Stomach (tissue), 8 donors: ENCODE measurements at regions not wholly inside any gene's neighbourhood (a gene's known extent, or its start where the extent isn't known, plus 50 kb on each side); places are given as distances from the start of the nearest gene placed in this dataset.

Source experiments
- DNase-seq, 2 donors: peaks; one replicate each; pipeline versions ENCODE4 v3.0.0 to v3.0.0-alpha.2; 2013 to 2019
- H3K27ac ChIP-seq, 5 donors: fragments of 200-600 bp in 4 of 5; sonication (generic) in 4 of 5; one replicate each; pipeline ENCODE4 v1.5.1; 2013 to 2019; ENCODE audit warnings: mild to moderate bottlenecking in 1 of 5, moderate library complexity in 1 of 5
- H3K27me3 ChIP-seq, 3 donors: fragments of 200-600 bp; sonication (generic); one replicate each; pipeline ENCODE4 v1.5.1; 2017 to 2019; ENCODE audit warnings: mixed run types in 1 of 3
- H3K36me3 ChIP-seq, 4 donors: fragments of 200-600 bp; sonication (generic); 1 replicate in 3 of 4; 2 replicates in 1 of 4; pipeline ENCODE4 v1.5.1; 2016 to 2019
- H3K4me1 ChIP-seq, 4 donors: fragments of 200-600 bp; sonication (generic); one replicate each; pipeline ENCODE4 v1.5.1; 2016 to 2019
- H3K4me3 ChIP-seq, 4 donors: fragments of 200-600 bp; sonication (generic) in 3 of 4; one replicate each; pipeline ENCODE4 v1.5.1; 2016 to 2019; ENCODE audit warnings: mild to moderate bottlenecking in 1 of 4
- H3K9me3 ChIP-seq, 4 donors: fragments of 200-600 bp; sonication (generic); one replicate each; pipeline ENCODE4 v1.5.1; 2016 to 2019
- CTCF ChIP-seq, 7 experiments: fragments of 450-650 bp in 4 of 7; fragments of 200-600 bp in 3 of 7; sonication (generic) in 3 of 7; IDR thresholded peaks; one replicate each; pipeline ENCODE4 v1.5.1; 2016 to 2019; ENCODE audit warnings: antibody characterized with exemption in 7 of 7, control low read depth in 2 of 7, mild to moderate bottlenecking in 1 of 7
- EP300 ChIP-seq: sonication (generic); formaldehyde crosslinking; IDR thresholded peaks from one replicate; pipeline ENCODE4 v1.6.1; 2017; ENCODE audit warnings: antibody characterized with exemption
- POLR2A ChIP-seq, 4 donors: fragments of 450-650 bp; IDR thresholded peaks; one replicate each; pipeline ENCODE4 v1.6.1; 2016; ENCODE audit warnings: antibody characterized with exemption in 4 of 4, control low read depth in 2 of 4, mild to moderate bottlenecking in 1 of 4, moderate library complexity in 1 of 4
- POLR2AphosphoS5 ChIP-seq, 3 donors: sonication (generic); formaldehyde crosslinking; IDR thresholded peaks; one replicate each; pipeline ENCODE4 v1.6.1; 2016; ENCODE audit warnings: antibody characterized with exemption in 3 of 3
- WGBS, 5 donors: extraction: QIAGEN DNeasy Blood & Tissue Kit in 3 of 5; methylation state at CpG; one replicate each; pipeline versions ENCODE4 v1.1.5 to v1.1.7; 2013 to 2018; 5-methylcytosine and 5-hydroxymethylcytosine counted together
- intact Hi-C: fragments of 100-400 bp; cut with DNase I; formaldehyde crosslinking; loops from one replicate; pipeline ENCODE4 v1.15.1; 2023; ENCODE audit warnings: low total_unique reads
- donor health status: healthy with polysubstance abuse.
- donor health status: Bipolar disorder and iron deficiency.
- donor health status: healthy.

GRCh38 chr5:102595332-102595731 is 96.5 kb upstream of the SLCO6A1 start:
- no peaks in the 10 kb centered on the region for H3K4me1 ChIP-seq
- no peaks in the 10 kb centered on the region for H3K9me3 ChIP-seq
- intact Hi-C loops: no loop called here
- DNase-seq: no peak
- no peak overlapping the region for H3K27ac ChIP-seq
- H3K4me3 ChIP-seq: no peak overlapping the region
- H3K27me3 ChIP-seq: no peaks in the 10 kb centered on the region
- TF ChIP-seq POLR2A (IDR thresholded peaks at IDR 0.05) (no peak), CTCF (IDR thresholded peaks at IDR 0.05) (no peak), EP300 (no peak), POLR2AphosphoS5 (IDR thresholded peaks at IDR 0.05) (no peak)
- H3K36me3 ChIP-seq: no peaks in the 10 kb centered on the region

- DNase-seq: no peak
- no peak for TF ChIP-seq CTCF (IDR thresholded peaks at IDR 0.05)
- no peak for TF ChIP-seq EP300
- TF ChIP-seq POLR2A (IDR thresholded peaks at IDR 0.05): no peak
- TF ChIP-seq POLR2AphosphoS5 (IDR thresholded peaks at IDR 0.05): no peak
- H3K4me3 ChIP-seq: no peak overlapping the region
- WGBS, 5 donors: 56 to 75% (median 68%) methylated on average over 3 of the region's 3 CpGs
- H3K4me1 ChIP-seq: no peaks in the 10 kb centered on the region
- H3K27ac ChIP-seq: no peak overlapping the region
- no peaks in the 10 kb centered on the region for H3K36me3 ChIP-seq
- intact Hi-C loops: no loop called here
- H3K9me3 ChIP-seq: no peaks in the 10 kb centered on the region
- H3K27me3 ChIP-seq: no peaks in the 10 kb centered on the region
These were observed 97.3 kb upstream of the SLCO6A1 start for GRCh38 chr5:102596113-102596512.

- Histone ChIP-seq H3K9me3 (no peaks in the 10 kb centered on the region), H3K36me3 (no peaks in the 10 kb centered on the region), H3K4me1 (no peaks in the 10 kb centered on the region), H3K27me3 (no peaks in the 10 kb centered on the region), H3K27ac (no peak overlapping the region), H3K4me3 (no peak overlapping the region)
- intact Hi-C loops: no loop called here
- no peak for TF ChIP-seq EP300
- no peak for TF ChIP-seq CTCF (IDR thresholded peaks at IDR 0.05)
- no peak for TF ChIP-seq POLR2A (IDR thresholded peaks at IDR 0.05)
- no peak for TF ChIP-seq POLR2AphosphoS5 (IDR thresholded peaks at IDR 0.05)
- WGBS, 5 donors: 91 to 100% (median 97%) methylated on average over 1 of the region's 1 CpG
- no peak for DNase-seq
These were observed 98.2 kb upstream of the SLCO6A1 start for GRCh38 chr5:102596951-102597350.

- H3K4me1 ChIP-seq: no peaks in the 10 kb centered on the region
- H3K36me3 ChIP-seq: no peaks in the 10 kb centered on the region
- intact Hi-C loops: no loop called here
- 92 to 97% (median 95%) methylated on average over 2 of the region's 2 CpGs for WGBS, 5 donors
- H3K9me3 ChIP-seq: no peaks in the 10 kb centered on the region
- H3K27ac ChIP-seq: no peak overlapping the region
- H3K27me3 ChIP-seq: no peaks in the 10 kb centered on the region
- TF ChIP-seq CTCF (IDR thresholded peaks at IDR 0.05) (no peak), POLR2A (IDR thresholded peaks at IDR 0.05) (no peak), EP300 (no peak), POLR2AphosphoS5 (IDR thresholded peaks at IDR 0.05) (no peak)
- DNase-seq: no peak
- H3K4me3 ChIP-seq: no peak overlapping the region
These were observed 100.5 kb upstream of the SLCO6A1 start for GRCh38 chr5:102599289-102599688.
